Tibial nerve (tissue), 4 donors: ENCODE measurements at regions not wholly inside any gene's neighbourhood (a gene's known extent, or its start where the extent isn't known, plus 50 kb on each side); places are given as distances from the start of the nearest gene placed in this dataset.

Source experiments
- DNase-seq, 2 donors: peaks; one replicate each; pipeline ENCODE4 v3.0.0-alpha.2; 2019; ENCODE audit warnings: low spot score in 2 of 2
- H3K27ac ChIP-seq, 4 donors: fragments of 200-600 bp; sonication (generic) in 3 of 4; one replicate each; pipeline ENCODE4 v1.5.1; 2017 to 2019; ENCODE audit warnings: mild to moderate bottlenecking in 1 of 4
- H3K27me3 ChIP-seq, 2 donors: fragments of 200-600 bp; sonication (generic) in 1 of 2; one replicate each; pipeline versions ENCODE4 v1.5.1 to v1.6.0; 2017 to 2019
- H3K36me3 ChIP-seq, 3 donors: fragments of 200-600 bp; sonication (generic); one replicate each; pipeline ENCODE4 v1.5.1; 2018 to 2019
- H3K4me1 ChIP-seq, 4 donors: fragments of 200-600 bp; sonication (generic) in 3 of 4; one replicate each; pipeline ENCODE4 v1.5.1; 2017 to 2019
- H3K4me3 ChIP-seq, 4 donors: fragments of 200-600 bp; sonication (generic) in 3 of 4; one replicate each; pipeline ENCODE4 v1.5.1; 2017 to 2019; ENCODE audit warnings: mild to moderate bottlenecking in 1 of 4, moderate library complexity in 1 of 4
- H3K9me3 ChIP-seq, 4 donors: fragments of 200-600 bp; sonication (generic) in 3 of 4; one replicate each; pipeline ENCODE4 v1.5.1; 2017 to 2019
- CTCF ChIP-seq, 5 experiments: fragments of 200-600 bp in 3 of 5; fragments of 450-650 bp in 2 of 5; sonication (generic) in 3 of 5; IDR thresholded peaks; one replicate each; pipeline ENCODE4 v1.5.1; 2016 to 2019; ENCODE audit warnings: antibody characterized with exemption in 5 of 5, mild to moderate bottlenecking in 3 of 5, moderate library complexity in 2 of 5
- EP300 ChIP-seq, 2 donors: sonication (generic); formaldehyde crosslinking; IDR thresholded peaks; one replicate each; pipeline ENCODE4 v1.6.1; 2017; ENCODE audit warnings: antibody characterized with exemption in 2 of 2, mild to moderate bottlenecking in 1 of 2
- POLR2A ChIP-seq, 2 donors: fragments of 450-650 bp; IDR thresholded peaks; one replicate each; pipeline ENCODE4 v1.6.1; 2017; ENCODE audit warnings: antibody characterized with exemption in 2 of 2, mild to moderate bottlenecking in 2 of 2, moderate library complexity in 2 of 2
- WGBS, 2 donors: methylation state at CpG; one replicate each; pipeline ENCODE4 v1.1.5; 2018; 5-methylcytosine and 5-hydroxymethylcytosine counted together

GRCh38 chr2:125885340-125885739 lies 770.6 kb upstream of the GYPC start:
- no peaks in the 10 kb centered on the region for H3K36me3 ChIP-seq
- H3K9me3 ChIP-seq = peaks cover 0 to 27% (median 0%) of the 10 kb centered on the region in 4 donors
- TF ChIP-seq EP300 (IDR thresholded peaks at IDR 0.05) = no peak
- no peak for TF ChIP-seq POLR2A (IDR thresholded peaks at IDR 0.05)
- TF ChIP-seq CTCF (IDR thresholded peaks at IDR 0.05) = no peak
- no peaks in the 10 kb centered on the region for H3K4me1 ChIP-seq
- H3K4me3 ChIP-seq = no peak overlapping the region
- H3K27me3 ChIP-seq = no peaks in the 10 kb centered on the region
- no peak for DNase-seq
- H3K27ac ChIP-seq = no peak overlapping the region
- 91 to 96% methylated on average over 3 of the region's 3 CpGs for WGBS, 2 donors

DNA sequence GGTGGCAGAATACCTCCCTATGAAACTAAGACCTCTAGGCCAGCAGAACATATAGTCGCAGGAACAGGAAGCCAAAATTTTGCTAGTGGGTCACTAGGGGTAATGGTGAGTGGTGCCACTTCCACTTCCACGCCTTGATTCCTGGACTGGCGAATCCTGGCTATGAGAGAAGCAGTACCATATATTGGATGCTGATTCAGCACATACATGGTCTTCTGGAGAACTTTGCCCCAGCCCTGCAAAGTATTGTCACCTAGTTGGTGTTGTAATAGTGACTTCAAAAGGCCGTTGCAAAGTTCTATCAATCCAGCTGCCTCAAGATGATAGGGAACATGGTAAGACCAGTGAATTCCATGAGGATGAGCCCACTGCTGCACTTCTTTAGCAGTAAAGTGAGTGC lies 769.8 kb upstream of the GYPC start:
- Histone ChIP-seq H3K4me1 (no peaks in the 10 kb centered on the region), H3K9me3 (peaks cover 0 to 29% (median 0%) of the 10 kb centered on the region in 4 donors), H3K27ac (no peak overlapping the region), H3K4me3 (no peak overlapping the region), H3K27me3 (no peaks in the 10 kb centered on the region), H3K36me3 (no peaks in the 10 kb centered on the region)
- no peak for DNase-seq
- 95 to 96% methylated on average over 4 of the region's 4 CpGs for WGBS, 2 donors
- TF ChIP-seq POLR2A (IDR thresholded peaks at IDR 0.05) (no peak), EP300 (IDR thresholded peaks at IDR 0.05) (no peak), CTCF (IDR thresholded peaks at IDR 0.05) (no peak)

GRCh38 chr2:125901278-125901677 lies 754.7 kb upstream of the GYPC start:
- Histone ChIP-seq H3K27ac (no peak overlapping the region), H3K36me3 (no peaks in the 10 kb centered on the region), H3K4me3 (no peak overlapping the region), H3K9me3 (peaks cover 0 to 18% (median 3%) of the 10 kb centered on the region in 4 donors), H3K4me1 (no peaks in the 10 kb centered on the region), H3K27me3 (no peaks in the 10 kb centered on the region)
- TF ChIP-seq POLR2A (IDR thresholded peaks at IDR 0.05) = no peak
- DNase-seq = no peak

GRCh38 chr2:125925891-125926546 lies 729.9 kb upstream of the GYPC start:
- DNase-seq = no peak
- H3K27ac ChIP-seq = no peak overlapping the region
- 66 to 73% methylated on average over 7 of the region's 7 CpGs for WGBS, 2 donors
- no peaks in the 10 kb centered on the region for H3K36me3 ChIP-seq
- no peaks in the 10 kb centered on the region for H3K9me3 ChIP-seq
- H3K27me3 ChIP-seq = no peaks in the 10 kb centered on the region
- H3K4me3 ChIP-seq = no peak overlapping the region
- H3K4me1 ChIP-seq = no peaks in the 10 kb centered on the region
- no peak for TF ChIP-seq EP300 (IDR thresholded peaks at IDR 0.05)
- no peak for TF ChIP-seq POLR2A (IDR thresholded peaks at IDR 0.05)
- TF ChIP-seq CTCF (IDR thresholded peaks at IDR 0.05) = no peak

DNA sequence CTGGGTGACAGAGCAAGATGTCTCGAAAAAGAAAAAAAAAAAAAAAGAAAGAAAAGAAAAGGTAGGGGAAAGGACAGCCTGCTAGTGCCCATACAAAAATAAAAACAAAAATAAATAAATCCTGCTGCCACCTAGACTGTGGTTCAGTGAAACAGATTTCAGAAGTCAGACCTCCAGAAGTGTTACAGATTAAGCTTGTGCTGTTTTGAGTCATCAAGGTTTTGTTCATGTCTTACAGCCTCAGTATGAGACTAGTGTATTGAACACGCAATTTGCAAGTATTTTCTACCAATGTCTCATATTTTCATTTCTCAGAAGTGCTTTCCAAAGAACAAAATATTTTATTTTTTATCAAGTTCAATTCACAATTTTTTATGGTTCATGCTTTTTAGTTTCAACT lies 720.4 kb upstream of the GYPC start:
- WGBS, 2 donors = 81 to 89% methylated on average over 2 of the region's 2 CpGs
- Histone ChIP-seq H3K4me1 (no peaks in the 10 kb centered on the region), H3K36me3 (no peaks in the 10 kb centered on the region), H3K9me3 (peaks cover 0 to 3% (median 0%) of the 10 kb centered on the region in 4 donors), H3K27me3 (no peaks in the 10 kb centered on the region), H3K4me3 (no peak overlapping the region), H3K27ac (no peak overlapping the region)
- DNase-seq = no peak
- no peak for TF ChIP-seq POLR2A (IDR thresholded peaks at IDR 0.05)
- TF ChIP-seq CTCF (IDR thresholded peaks at IDR 0.05) = no peak
- no peak for TF ChIP-seq EP300 (IDR thresholded peaks at IDR 0.05)
